Bronchial epithelial cell (primary cell): ENCODE measurements at regions not wholly inside any gene's neighbourhood (a gene's known extent, or its start where the extent isn't known, plus 50 kb on each side); places are given as distances from the start of the nearest gene placed in this dataset.

Experiments used
- DNase-seq: peaks from one replicate; pipeline ENCODE4 v3.0.0-alpha.2; 2010; ENCODE audit warnings: low read depth
- FAIRE-seq: peaks from 2 replicates; lab custom pipeline; 2011; peaks lifted over from hg19 to GRCh38; lab: Jason Lieb, UNC
- H3K27me3 ChIP-seq: 2 replicates; pipeline ENCODE4 v1.5.1; 2011; ENCODE audit warnings: low read length; ENCODE audit not compliant: control insufficient read depth, insufficient read depth
- H3K36me3 ChIP-seq: 2 replicates; pipeline ENCODE4 v1.5.1; 2011; ENCODE audit warnings: low read length; ENCODE audit not compliant: control insufficient read depth, insufficient read depth
- H3K4me3 ChIP-seq: 2 replicates; pipeline ENCODE4 v1.5.1; 2011; ENCODE audit warnings: mild to moderate bottlenecking, low read depth, low read length, control low read depth
- CTCF ChIP-seq: IDR thresholded peaks from 2 replicates; pipeline ENCODE4 v1.5.1; 2011; ENCODE audit warnings: mild to moderate bottlenecking, moderate library complexity, low read length, control low read depth, inconsistent platforms; ENCODE audit not compliant: insufficient read depth, severe bottlenecking

GRCh38 chr5:91998774-91999173 lies 615.7 kb upstream of the ARRDC3 start:
- TF ChIP-seq CTCF: no peak
- no peak overlapping the region for H3K4me3 ChIP-seq
- no peaks in the 10 kb centered on the region for H3K27me3 ChIP-seq
- DNase-seq: no peak
- no peaks in the 10 kb centered on the region for H3K36me3 ChIP-seq
- no peak for FAIRE-seq

GRCh38 chr5:91983869-91984268 lies 600.8 kb upstream of the ARRDC3 start:
- no peak for DNase-seq
- Histone ChIP-seq H3K4me3 (no peak overlapping the region), H3K36me3 (no peaks in the 10 kb centered on the region), H3K27me3 (no peaks in the 10 kb centered on the region)
- FAIRE-seq: no peak
- TF ChIP-seq CTCF: no peak

GRCh38 chr5:91978221-91978882 lies 595.2 kb upstream of the ARRDC3 start:
- no peak overlapping the region for H3K4me3 ChIP-seq
- H3K27me3 ChIP-seq: no peaks in the 10 kb centered on the region
- no peak for DNase-seq
- no peaks in the 10 kb centered on the region for H3K36me3 ChIP-seq
- no peak for TF ChIP-seq CTCF
- FAIRE-seq: no peak

GRCh38 chr5:91977579-91977978 lies 594.5 kb upstream of the ARRDC3 start:
- no peak for TF ChIP-seq CTCF
- Histone ChIP-seq H3K4me3 (no peak overlapping the region), H3K36me3 (no peaks in the 10 kb centered on the region), H3K27me3 (no peaks in the 10 kb centered on the region)
- no peak for DNase-seq
- no peak for FAIRE-seq

- no peak for FAIRE-seq
- no peak for TF ChIP-seq CTCF
These were observed 593.3 kb upstream of the ARRDC3 start for GRCh38 chr5:91976451-91976850.

GRCh38 chr5:91963166-91963565 lies 580.0 kb upstream of the ARRDC3 start:
- H3K27me3 ChIP-seq: no peaks in the 10 kb centered on the region
- no peak for DNase-seq
- no peaks in the 10 kb centered on the region for H3K36me3 ChIP-seq
- no peak for FAIRE-seq
- H3K4me3 ChIP-seq: no peak overlapping the region
- TF ChIP-seq CTCF: no peak

More at GRCh38 chr5:91976451-91976850, 593.3 kb upstream of the ARRDC3 start:
- Histone ChIP-seq H3K27me3 (no peaks in the 10 kb centered on the region), H3K36me3 (no peaks in the 10 kb centered on the region), H3K4me3 (no peak overlapping the region)
- no peak for DNase-seq
